H54 (cell line): ENCODE measurements at regions not wholly inside any gene's neighbourhood (a gene's known extent, or its start where the extent isn't known, plus 50 kb on each side); places are given as distances from the start of the nearest gene placed in this dataset.
"Not testable (repeated sequence)": the region's sequence is repeated elsewhere in the genome, so short reads cannot be mapped to it uniquely, and the experiment has no call there.

Source experiments
- DNase-seq: peaks from one replicate; pipeline ENCODE4 v3.0.0; 2011; ENCODE audit warnings: low spot score, mixed read lengths; ENCODE audit not compliant: insufficient read length
- FAIRE-seq: peaks from 3 replicates; lab custom pipeline; 2011; peaks lifted over from hg19 to GRCh38; lab: Jason Lieb, UNC
- POLR2A ChIP-seq: IDR thresholded peaks from 2 replicates; pipeline ENCODE4 v1.6.1; 2011; ENCODE audit warnings: low read depth, mild to moderate bottlenecking, low read length

GRCh38 chr6:811831-812230, 118.9 kb upstream of the EXOC2 start:
- FAIRE-seq = no peak

GRCh38 chr6:811191-811590, 118.3 kb upstream of the EXOC2 start:
- DNase-seq = no peak
- no peak for TF ChIP-seq POLR2A
- FAIRE-seq = no peak

More at GRCh38 chr6:811831-812230, 118.9 kb upstream of the EXOC2 start:
- no peak for TF ChIP-seq POLR2A
- DNase-seq = no peak

- no peak for FAIRE-seq
- no peak for DNase-seq
- no peak for TF ChIP-seq POLR2A
These were observed 111.8 kb upstream of the EXOC2 start for GRCh38 chr6:804771-805170.

GRCh38 chr6:804317-804716, 111.4 kb upstream of the EXOC2 start:
- no peak for TF ChIP-seq POLR2A
- no peak for FAIRE-seq
- DNase-seq = no peak

- TF ChIP-seq POLR2A = no peak
- FAIRE-seq (no peak), DNase-seq (no peak)
These were observed 110.4 kb upstream of the EXOC2 start for GRCh38 chr6:803191-803977.

GRCh38 chr6:802701-803100, 109.8 kb upstream of the EXOC2 start:
- DNase-seq (no peak), FAIRE-seq (no peak)
- TF ChIP-seq POLR2A = no peak

GRCh38 chr6:802223-802622, 109.3 kb upstream of the EXOC2 start:
- not testable (repeated sequence) for FAIRE-seq

GRCh38 chr6:799769-800168, 106.8 kb upstream of the EXOC2 start:
- FAIRE-seq (no peak), DNase-seq (no peak)
- TF ChIP-seq POLR2A = no peak

More at GRCh38 chr6:802223-802622, 109.3 kb upstream of the EXOC2 start:
- not testable (repeated sequence) for DNase-seq

- no peak for TF ChIP-seq POLR2A
- FAIRE-seq = no peak
- no peak for DNase-seq
These were observed 104.6 kb upstream of the EXOC2 start for GRCh38 chr6:797479-798077.

GRCh38 chr6:795046-795685, 102.2 kb upstream of the EXOC2 start:
- DNase-seq = no peak
- TF ChIP-seq POLR2A = no peak
- no peak for FAIRE-seq

GRCh38 chr6:793261-793660, 100.3 kb upstream of the EXOC2 start:
- no peak for TF ChIP-seq POLR2A
- no peak for DNase-seq
- FAIRE-seq = no peak

GRCh38 chr6:792662-793061, 99.7 kb upstream of the EXOC2 start:
- FAIRE-seq (no peak), DNase-seq (no peak)
- no peak for TF ChIP-seq POLR2A

- no peak for DNase-seq
- no peak for FAIRE-seq
- TF ChIP-seq POLR2A = no peak
These were observed 95.1 kb upstream of the EXOC2 start for GRCh38 chr6:788058-788457.

- FAIRE-seq (no peak), DNase-seq (peak; percentile 25)
- no peak for TF ChIP-seq POLR2A
These were observed 94.2 kb upstream of the EXOC2 start for GRCh38 chr6:786946-787763.
